ENCODE measurements at regions not wholly inside any gene's neighbourhood (a gene's known extent, or its start where the extent isn't known, plus 50 kb on each side); places are given as distances from the start of the nearest gene placed in this dataset.

DNA sequence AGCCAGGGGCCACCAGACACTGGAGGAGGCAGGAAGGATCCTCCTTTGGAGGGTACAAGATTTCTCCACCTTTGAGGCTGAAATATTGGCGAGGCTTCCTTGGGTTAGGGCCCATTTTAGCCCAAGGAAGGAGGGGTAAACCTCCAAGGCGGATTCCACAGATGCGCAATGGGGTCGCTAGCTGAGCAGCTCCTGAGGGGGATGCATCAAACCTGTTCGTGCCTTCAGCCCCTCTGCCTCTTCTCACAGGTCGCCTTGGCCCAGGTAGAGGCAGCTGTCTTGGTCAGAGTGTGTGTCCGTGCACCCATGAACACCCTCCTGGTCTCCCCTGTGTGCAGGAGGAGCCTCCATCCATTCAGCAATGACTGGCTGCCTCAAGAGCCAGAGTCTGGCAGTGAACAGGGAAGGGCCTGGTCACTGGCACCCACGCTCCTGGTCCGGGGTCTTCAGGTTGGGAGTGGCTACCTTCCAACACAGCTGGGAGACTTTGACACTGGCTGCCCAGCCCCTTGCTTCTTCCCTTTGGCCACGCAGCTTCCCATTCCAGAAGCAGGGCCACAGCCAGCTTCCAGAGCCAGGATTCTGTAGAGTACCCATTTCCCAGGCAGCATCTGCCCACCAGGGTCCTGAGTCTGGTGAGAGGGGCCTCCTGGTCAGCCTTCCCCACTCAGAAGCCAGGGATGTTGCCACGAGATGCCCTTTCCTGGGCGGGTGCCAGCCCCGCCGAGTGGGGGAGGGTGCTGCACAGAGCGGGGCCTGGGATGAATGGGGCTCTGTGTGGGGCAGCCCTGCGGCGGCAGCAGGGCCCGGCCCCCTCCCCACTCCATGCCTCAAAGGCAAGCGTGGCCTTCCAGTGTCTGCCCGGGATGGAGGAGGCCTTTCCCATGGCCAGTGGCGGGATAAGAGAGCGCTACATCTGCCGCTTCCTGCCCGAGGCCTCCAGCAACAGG lies 95.8 kb upstream of the GPC1 start:
- intact Hi-C loops (cut with micrococcal nuclease) = no loop called here

DNA sequence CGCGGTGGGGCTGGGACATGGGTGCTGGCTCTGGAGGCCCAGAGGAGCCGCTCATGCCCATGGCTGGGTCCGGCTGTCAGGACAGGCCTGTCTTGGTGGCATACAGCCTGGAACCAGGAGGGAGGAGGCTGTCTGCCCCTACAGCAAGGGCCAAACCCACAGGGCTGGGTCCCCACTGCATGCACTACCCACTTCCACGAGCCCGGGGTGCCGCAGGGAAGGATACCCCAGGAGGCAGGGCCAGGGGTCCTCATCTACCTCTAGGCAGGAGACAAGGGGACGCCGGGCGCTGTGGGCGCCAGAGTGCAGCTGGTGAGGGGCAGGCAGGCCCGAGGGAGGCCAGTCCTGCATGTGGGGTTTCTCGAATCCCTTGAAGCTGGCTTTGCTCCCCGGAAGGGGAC lies 95.1 kb upstream of the GPC1 start:
- intact Hi-C loops (cut with micrococcal nuclease) = no loop called here

- intact Hi-C loops (cut with micrococcal nuclease) = no loop called here
Observed at GRCh38 chr2:240341064-240341463, 94.4 kb upstream of the GPC1 start.

- intact Hi-C loops (cut with micrococcal nuclease) = no loop called here
Observed at GRCh38 chr2:240343548-240343947, 91.9 kb upstream of the GPC1 start.

DNA sequence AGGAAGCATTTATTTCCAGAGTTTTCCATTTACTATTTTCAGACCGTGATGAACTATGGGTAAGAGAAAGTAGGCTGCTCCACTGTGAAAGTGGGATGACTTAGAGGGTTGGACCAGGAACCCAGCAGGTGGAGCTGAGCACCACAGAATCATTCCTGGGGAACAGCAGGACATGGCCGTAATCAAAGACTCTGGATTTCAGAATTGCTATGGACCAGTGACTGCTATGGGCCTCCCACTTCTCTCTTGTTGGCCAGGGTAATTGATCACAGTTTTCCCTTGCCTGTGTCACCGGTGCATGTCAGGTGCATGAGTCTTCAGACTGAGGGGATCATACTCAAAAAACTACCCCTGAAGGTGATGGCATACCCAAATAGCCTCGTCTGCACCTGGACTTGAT lies 90.6 kb upstream of the GPC1 start:
- intact Hi-C loops (cut with micrococcal nuclease) = no loop called here

DNA sequence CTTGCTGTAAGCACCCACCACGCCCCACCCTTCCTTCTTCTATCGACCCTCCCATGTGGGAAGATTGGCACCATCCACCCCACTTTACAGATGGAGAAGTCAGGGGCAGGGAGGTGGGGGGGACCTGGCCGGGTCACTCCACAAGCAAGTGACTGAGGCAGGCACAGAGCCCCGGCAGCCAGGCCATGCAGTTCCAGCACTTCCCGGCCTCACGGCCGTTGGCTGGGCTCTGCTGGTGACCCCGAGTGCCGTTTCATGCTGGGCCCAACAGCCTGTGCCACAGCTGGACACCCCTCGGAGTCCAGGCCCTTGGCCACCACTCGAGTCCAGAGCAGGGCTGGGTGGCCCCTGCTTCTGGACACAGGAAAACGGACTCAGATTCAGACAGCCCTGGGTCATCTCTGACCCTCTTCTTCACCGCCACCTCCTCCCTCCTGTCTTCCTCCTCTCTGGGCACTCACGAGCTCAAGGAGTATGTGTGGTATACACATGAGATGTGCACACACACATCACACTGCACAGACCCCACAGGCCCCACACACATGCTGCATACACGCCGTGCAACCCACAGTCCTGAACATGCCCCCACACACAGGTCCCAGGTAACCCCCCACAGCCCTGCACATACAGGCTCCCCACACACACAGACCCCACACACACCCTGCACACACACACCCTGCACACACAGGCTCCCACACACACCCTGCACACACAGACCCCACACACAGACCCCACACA lies 89.3 kb upstream of the GPC1 start:
- intact Hi-C loops (cut with micrococcal nuclease) = no loop called here

- intact Hi-C loops (cut with micrococcal nuclease) = no loop called here
Observed at GRCh38 chr2:240346753-240347372, 88.6 kb upstream of the GPC1 start.

- intact Hi-C loops (cut with micrococcal nuclease) = no loop called here
Observed at GRCh38 chr2:240347373-240347940, 88.0 kb upstream of the GPC1 start.

- intact Hi-C loops (cut with micrococcal nuclease) = no loop called here
Observed at GRCh38 chr2:240347949-240348500, 87.4 kb upstream of the GPC1 start.

- intact Hi-C loops (cut with micrococcal nuclease) = no loop called here
Observed at GRCh38 chr2:240348522-240348921, 86.9 kb upstream of the GPC1 start.

DNA sequence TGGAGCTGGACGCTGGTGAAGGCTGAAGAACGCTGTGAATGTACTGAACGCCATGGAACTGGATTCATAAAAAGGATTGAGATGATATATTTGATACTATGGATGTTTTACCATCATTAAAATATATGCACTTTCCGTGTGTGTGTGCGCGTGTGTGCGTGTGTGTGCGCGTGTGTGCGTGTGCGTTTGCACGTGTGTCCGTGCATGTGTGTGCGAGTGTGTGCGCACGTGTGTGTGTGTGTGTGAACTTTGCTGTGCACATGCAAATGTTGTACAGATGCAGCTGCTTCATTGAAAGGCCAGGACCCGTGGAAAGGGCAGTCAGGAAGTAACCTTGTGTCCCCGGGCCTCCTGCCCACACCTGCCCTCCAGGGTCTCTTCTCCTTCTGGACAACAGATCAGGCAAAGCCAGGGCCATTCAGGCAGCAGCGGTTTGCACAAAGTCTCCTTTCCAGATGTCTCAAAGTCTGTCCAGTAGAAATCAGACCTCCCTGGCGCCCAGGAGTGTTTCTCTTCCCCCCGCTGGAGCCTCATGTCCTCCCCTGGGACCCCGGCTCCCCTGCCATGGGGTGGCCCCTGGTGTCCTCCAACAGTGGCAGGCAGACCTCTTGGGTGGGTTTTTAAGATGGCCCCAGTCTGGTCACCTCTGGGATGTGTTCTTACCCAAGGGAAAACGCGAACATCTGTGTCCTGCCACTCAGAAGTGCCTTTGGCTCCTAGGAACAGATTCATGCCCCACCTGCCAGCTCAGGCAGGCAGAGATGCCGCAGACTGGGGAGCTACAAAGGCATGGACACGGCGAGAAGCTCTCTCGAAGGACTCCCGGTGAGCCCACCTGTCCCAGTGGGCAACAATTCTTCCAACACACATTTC lies 86.1 kb upstream of the GPC1 start:
- intact Hi-C loops (cut with micrococcal nuclease) = no loop called here

DNA sequence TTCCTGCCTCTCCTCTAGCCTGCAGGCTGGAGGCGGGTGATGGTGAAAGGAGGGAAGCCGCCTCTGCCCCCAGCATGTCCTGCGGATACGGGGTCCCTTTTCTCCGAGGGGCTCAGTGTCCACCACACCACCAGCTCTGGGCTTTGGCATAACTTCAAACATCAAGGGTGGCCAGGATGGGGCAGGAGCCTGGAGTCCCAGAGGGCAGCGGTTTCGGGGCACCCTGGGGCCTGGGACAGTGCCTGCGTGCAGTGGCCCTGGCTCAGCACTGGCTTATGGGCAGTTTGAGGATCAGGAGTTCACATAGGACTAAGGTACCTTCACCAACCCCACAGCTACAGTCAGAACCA lies 85.5 kb upstream of the GPC1 start:
- intact Hi-C loops (cut with micrococcal nuclease) = no loop called here

- intact Hi-C loops (cut with micrococcal nuclease) = no loop called here
Observed at GRCh38 chr2:240350696-240351087, 84.8 kb upstream of the GPC1 start.

DNA sequence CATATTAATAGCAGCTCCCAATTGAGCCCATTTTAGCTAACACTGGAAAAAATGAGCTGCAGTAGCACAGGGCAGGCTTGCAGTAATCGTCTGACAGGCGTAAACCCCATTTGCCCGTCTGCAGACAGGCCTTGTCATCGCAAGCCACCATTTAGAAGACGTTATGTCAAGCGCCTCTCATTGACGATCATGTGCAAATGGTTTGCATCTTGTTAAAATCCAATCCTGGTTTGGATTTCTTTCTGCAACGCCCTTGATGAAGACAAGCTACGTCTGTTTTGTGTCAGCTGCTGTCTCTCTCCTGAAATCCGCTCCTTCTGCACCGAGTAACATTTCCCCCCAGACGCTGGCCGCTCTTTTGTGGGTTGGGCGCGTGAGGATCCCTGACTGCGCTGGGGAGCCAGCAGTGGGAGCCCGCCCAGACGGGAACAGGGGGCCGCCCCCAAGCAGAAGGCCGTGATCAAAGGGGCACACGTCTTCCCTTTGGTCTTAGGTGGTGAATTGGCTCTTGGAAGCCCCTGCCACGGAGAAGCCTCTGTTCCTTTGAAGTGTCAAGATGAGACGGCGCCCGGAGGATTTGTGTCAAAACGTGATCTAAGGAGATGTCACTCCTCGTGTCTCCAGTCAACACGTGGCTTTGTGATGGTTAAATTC lies 84.2 kb upstream of the GPC1 start:
- intact Hi-C loops (cut with micrococcal nuclease) = no loop called here

- intact Hi-C loops (cut with micrococcal nuclease) = no loop called here
Observed at GRCh38 chr2:240351826-240352426, 83.5 kb upstream of the GPC1 start.

DNA sequence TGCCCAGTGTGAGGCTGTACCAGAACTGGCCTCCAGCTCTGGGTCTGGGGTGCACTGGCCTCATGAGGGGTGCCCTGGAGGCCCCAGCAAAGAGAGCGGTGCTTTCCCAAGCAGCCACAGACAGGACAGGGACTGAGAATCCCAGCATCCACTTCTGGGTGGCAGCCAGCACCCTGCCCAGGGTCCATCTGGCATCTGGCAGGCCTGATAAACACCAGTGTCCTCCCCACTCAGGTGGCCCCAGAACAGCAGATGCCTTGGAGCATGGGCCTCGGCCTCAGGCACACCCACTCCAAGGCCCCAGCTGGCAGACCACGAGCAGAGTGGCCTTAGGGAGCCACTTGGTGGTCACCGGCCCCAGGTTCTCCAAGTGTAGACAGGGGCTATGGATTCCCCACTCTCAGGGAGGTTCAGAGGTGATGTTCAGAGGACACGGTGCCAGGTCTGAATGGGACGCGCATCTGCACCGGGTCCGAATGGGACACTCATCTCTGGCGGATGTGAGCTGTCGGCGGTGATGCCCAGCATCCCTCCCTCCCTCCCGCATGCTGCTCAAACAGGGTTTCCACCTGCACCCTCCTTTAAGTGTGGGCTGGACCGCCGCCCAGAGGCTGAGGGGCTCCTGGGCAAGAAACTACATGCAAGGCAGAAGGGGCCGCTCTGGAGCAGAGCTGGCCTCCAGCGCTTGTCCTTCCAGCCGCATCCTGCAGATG lies 82.2 kb upstream of the GPC1 start:
- intact Hi-C loops (cut with micrococcal nuclease) = no loop called here

DNA sequence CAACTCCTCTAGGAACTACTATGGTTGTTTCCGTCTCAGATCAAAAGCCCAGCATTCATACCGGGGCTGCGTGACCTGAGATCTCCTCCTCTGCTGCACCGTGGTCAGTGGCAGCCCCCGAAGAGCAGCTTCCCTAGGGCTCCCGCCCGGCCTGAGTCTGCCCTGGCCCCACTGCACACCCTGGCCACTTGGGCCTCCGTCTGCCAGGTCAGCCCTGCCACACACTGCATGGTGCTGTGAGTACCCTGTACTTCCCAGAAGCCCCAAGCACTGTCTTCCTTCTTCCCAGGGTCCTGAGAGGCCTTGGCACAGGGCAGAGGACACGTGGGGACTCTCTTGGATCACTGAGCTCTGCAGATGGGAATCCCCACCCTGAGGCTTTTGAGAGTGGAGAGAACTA lies 81.5 kb upstream of the GPC1 start:
- intact Hi-C loops (cut with micrococcal nuclease) = no loop called here

DNA sequence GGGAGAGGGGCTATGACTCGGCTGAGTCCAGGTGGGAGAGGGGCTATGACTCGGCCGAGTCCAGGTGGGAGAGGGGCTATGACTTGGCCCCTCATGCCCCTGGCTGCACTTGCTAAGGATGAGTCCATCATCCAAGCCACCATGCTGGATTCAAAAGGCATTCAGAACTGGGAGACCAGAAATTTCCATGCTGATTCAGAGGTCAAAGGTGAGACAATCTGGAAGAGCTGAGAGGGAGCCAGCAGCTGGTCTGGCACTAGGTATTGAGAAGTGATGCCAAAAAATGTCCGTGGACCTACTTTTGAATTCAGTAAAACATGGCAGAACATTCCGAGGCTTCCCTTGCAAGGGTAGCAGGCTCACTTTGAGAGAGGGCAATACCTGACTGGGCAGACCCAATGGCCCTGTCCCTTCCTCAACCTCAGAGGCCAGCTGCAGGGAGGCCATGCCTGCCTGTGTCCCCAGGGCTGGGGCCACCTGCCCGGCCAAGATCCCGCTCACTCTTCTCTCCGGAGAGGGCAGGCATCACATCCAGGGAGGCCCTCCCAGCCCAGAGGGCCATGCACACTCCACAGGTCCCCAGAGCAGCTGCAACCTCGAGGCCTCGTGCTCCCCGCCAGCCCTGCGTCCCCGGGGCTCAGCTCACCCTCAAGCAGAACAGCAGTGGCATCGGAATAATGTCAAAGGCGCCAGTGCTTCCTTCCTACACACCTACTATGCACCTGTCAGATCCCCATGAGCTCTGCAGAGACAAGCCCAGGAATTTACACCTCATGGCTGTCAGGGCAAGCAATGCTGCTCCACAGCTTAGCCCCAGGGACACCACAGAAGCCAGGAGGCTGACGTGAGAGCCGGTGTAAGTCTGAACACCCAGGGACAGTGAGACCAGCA lies 80.2 kb upstream of the GPC1 start:
- intact Hi-C loops (cut with micrococcal nuclease) = no loop called here
